ENCODE measurements at regions not wholly inside any gene's neighbourhood (a gene's known extent, or its start where the extent isn't known, plus 50 kb on each side); places are given as distances from the start of the nearest gene placed in this dataset.

DNA sequence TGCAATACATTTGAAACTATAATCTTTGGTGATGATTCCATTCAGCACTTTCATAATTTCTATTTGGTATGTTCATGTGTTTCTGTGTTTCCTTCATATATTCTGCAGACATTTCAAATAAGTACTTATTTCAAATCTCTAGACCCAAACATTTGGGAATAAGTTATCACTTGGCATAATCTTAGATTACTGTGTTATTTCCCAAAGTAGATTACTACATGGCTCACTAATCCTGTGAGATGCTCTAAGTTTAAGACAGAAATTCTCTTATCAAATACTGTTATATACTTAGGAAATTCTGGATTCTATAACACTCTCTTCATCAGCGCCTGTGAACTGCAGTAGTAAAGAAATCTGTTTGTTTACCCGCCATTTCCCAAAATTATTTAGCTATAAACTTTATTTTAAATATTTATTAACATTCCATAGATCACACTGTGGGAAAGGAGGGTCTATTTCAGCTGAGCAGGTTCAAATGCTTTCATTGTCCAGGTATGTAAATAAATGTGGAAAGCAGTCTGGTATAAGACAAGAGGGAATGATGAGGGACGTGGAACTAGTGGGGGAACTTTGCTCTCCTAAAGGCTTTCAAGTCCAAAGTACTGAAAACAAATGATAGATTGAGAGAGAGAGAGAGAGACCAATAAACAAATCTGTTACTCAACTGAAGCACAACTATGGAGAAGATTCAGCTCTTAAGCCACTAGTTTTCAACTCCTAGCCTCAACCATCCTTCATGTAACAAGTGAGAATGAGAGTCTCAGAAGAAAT is 61.8 kb upstream of the TOM1L1 start:
- Histone ChIP-seq H3K9me2 (ENCODE audit: insufficient read depth, low read length) (no peaks in the 10 kb centered on the region), H2AFZ (ENCODE audit: low read length) (no peak overlapping the region), H3K4me3 (ENCODE audit: low read depth, low read length, poor library complexity, severe bottlenecking) (no peak overlapping the region), H4K20me1 (ENCODE audit: insufficient read depth, low read length) (no peaks in the 10 kb centered on the region), H3K79me2 (ENCODE audit: insufficient read depth, low read depth, low read length) (no peaks in the 10 kb centered on the region), H3K27ac (ENCODE audit: low read depth, low read length, poor library complexity, severe bottlenecking) (no peak overlapping the region), H3K36me3 (ENCODE audit: insufficient read depth, low read length) (no peaks in the 10 kb centered on the region), H3K4me2 (ENCODE audit: low read length) (no peak overlapping the region), H3K9me3 (ENCODE audit: low read length) (no peaks in the 10 kb centered on the region), H3K4me1 (ENCODE audit: insufficient read depth, low read length, poor library complexity, severe bottlenecking) (no peaks in the 10 kb centered on the region)
- BruUV-seq (replicated peaks), result no TSS peak
- ChIA-PET CTCF (ENCODE audit: unreplicated experiment) (no interaction called here), POLR2A (no interaction called here)
- TF ChIP-seq, protein P1, sequence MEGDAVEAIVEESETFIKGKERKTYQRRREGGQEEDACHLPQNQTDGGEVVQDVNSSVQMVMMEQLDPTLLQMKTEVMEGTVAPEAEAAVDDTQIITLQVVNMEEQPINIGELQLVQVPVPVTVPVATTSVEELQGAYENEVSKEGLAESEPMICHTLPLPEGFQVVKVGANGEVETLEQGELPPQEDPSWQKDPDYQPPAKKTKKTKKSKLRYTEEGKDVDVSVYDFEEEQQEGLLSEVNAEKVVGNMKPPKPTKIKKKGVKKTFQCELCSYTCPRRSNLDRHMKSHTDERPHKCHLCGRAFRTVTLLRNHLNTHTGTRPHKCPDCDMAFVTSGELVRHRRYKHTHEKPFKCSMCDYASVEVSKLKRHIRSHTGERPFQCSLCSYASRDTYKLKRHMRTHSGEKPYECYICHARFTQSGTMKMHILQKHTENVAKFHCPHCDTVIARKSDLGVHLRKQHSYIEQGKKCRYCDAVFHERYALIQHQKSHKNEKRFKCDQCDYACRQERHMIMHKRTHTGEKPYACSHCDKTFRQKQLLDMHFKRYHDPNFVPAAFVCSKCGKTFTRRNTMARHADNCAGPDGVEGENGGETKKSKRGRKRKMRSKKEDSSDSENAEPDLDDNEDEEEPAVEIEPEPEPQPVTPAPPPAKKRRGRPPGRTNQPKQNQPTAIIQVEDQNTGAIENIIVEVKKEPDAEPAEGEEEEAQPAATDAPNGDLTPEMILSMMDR (conservative IDR thresholded peaks at IDR 0.05; ENCODE audit: low read length), result no peak
- TF ChIP-seq EZH2phosphoT487 (IDR thresholded peaks at IDR 0.05; ENCODE audit: borderline replicate concordance, low read depth, low read length), result no peak
- no peak for DNase-seq (ENCODE audit: low spot score)
- intact Hi-C loops (cut with micrococcal nuclease; ENCODE audit: unreplicated experiment), result no loop called here

DNA sequence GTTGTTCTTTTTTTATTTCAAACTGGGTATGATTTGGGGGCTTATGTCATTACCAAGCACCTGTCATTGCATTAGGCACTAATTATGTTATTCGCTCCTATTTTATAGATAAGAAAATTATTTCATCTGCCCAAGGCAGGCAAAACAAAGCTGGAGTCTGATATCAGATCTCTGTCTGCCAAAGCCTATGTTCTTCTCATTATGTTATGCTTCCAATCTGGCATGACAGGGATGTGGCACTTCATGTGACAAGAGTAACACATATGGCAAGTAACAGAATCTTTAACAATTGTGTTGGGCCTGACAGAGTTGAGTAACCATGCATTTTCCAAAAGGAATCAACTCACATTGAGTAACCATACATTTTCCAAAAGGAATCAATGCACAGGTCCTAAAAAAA is 61.2 kb upstream of the TOM1L1 start:
- H3K36me3 ChIP-seq (ENCODE audit: insufficient read depth, low read length), result no peaks in the 10 kb centered on the region
- H3K27ac ChIP-seq (ENCODE audit: low read depth, low read length, poor library complexity, severe bottlenecking), result no peak overlapping the region
- BruUV-seq (replicated peaks), result no TSS peak
- CTCF ChIA-PET (ENCODE audit: unreplicated experiment), result no interaction called here
- TF ChIP-seq EZH2phosphoT487 (IDR thresholded peaks at IDR 0.05; ENCODE audit: borderline replicate concordance, low read depth, low read length), result no peak
- TF ChIP-seq, protein P1 (conservative IDR thresholded peaks at IDR 0.05; ENCODE audit: low read length), result no peak
- no peaks in the 10 kb centered on the region for H3K9me3 ChIP-seq (ENCODE audit: low read length)
- no peak overlapping the region for H3K4me2 ChIP-seq (ENCODE audit: low read length)
- intact Hi-C loops (cut with micrococcal nuclease; ENCODE audit: unreplicated experiment), result no loop called here
- no peaks in the 10 kb centered on the region for H3K9me2 ChIP-seq (ENCODE audit: insufficient read depth, low read length)
- H3K4me3 ChIP-seq (ENCODE audit: low read depth, low read length, poor library complexity, severe bottlenecking), result no peak overlapping the region
- H2AFZ ChIP-seq (ENCODE audit: low read length), result no peak overlapping the region
- DNase-seq (ENCODE audit: low spot score), result no peak
- no peaks in the 10 kb centered on the region for H4K20me1 ChIP-seq (ENCODE audit: insufficient read depth, low read length)
- POLR2A ChIA-PET, result no interaction called here
- H3K4me1 ChIP-seq (ENCODE audit: insufficient read depth, low read length, poor library complexity, severe bottlenecking), result no peaks in the 10 kb centered on the region
- no peaks in the 10 kb centered on the region for H3K79me2 ChIP-seq (ENCODE audit: insufficient read depth, low read depth, low read length)

GRCh38 chr17:54840885-54841591 is 59.6 kb upstream of the TOM1L1 start:
- no TSS peak for BruUV-seq (replicated peaks)
- TF ChIP-seq, protein P1 (conservative IDR thresholded peaks at IDR 0.05; ENCODE audit: low read length), result no peak
- TF ChIP-seq EZH2phosphoT487 (IDR thresholded peaks at IDR 0.05; ENCODE audit: borderline replicate concordance, low read depth, low read length), result no peak

More at GRCh38 chr17:54840885-54841591, 59.6 kb upstream of the TOM1L1 start:
- Histone ChIP-seq H2AFZ (ENCODE audit: low read length) (no peak overlapping the region), H3K9me2 (ENCODE audit: insufficient read depth, low read length) (no peaks in the 10 kb centered on the region), H3K36me3 (ENCODE audit: insufficient read depth, low read length) (no peaks in the 10 kb centered on the region), H3K27ac (ENCODE audit: low read depth, low read length, poor library complexity, severe bottlenecking) (no peak overlapping the region), H3K79me2 (ENCODE audit: insufficient read depth, low read depth, low read length) (no peaks in the 10 kb centered on the region), H3K4me1 (ENCODE audit: insufficient read depth, low read length, poor library complexity, severe bottlenecking) (no peaks in the 10 kb centered on the region), H3K4me3 (ENCODE audit: low read depth, low read length, poor library complexity, severe bottlenecking) (no peak overlapping the region), H3K4me2 (ENCODE audit: low read length) (no peak overlapping the region), H3K9me3 (ENCODE audit: low read length) (no peaks in the 10 kb centered on the region), H4K20me1 (ENCODE audit: insufficient read depth, low read length) (no peaks in the 10 kb centered on the region)
- CTCF ChIA-PET (ENCODE audit: unreplicated experiment), result no interaction called here
- intact Hi-C loops (cut with micrococcal nuclease; ENCODE audit: unreplicated experiment), result no loop called here
- no peak for DNase-seq (ENCODE audit: low spot score)
- POLR2A ChIA-PET, result no interaction called here
